ENCODE measurements at regions not wholly inside any gene's neighbourhood (a gene's known extent, or its start where the extent isn't known, plus 50 kb on each side); places are given as distances from the start of the nearest gene placed in this dataset.

GRCh38 chr14:78043349-78043748, 126.8 kb upstream of the NRXN3 start:
- no peak for TF ChIP-seq CTCF (IDR thresholded peaks at IDR 0.05)
- TF ChIP-seq POLR2A (IDR thresholded peaks at IDR 0.05) = no peak

All from heart left ventricle (tissue), 13 donors.